ENCODE measurements at regions not wholly inside any gene's neighbourhood (a gene's known extent, or its start where the extent isn't known, plus 50 kb on each side); places are given as distances from the start of the nearest gene placed in this dataset.

GRCh38 chr13:90519157-90519556 is 828.3 kb upstream of the MIR17HG start:
- TF ChIP-seq CTCF (IDR thresholded peaks at IDR 0.05) = no peak
- no peak for TF ChIP-seq POLR2AphosphoS5 (IDR thresholded peaks at IDR 0.05)
- no peak for TF ChIP-seq EP300 (IDR thresholded peaks at IDR 0.05)
- no peak for TF ChIP-seq POLR2A (IDR thresholded peaks at IDR 0.05)

Measured in gastroesophageal sphincter (tissue), 3 donors.